Right atrium auricular region (tissue), 2 donors: ENCODE measurements at regions not wholly inside any gene's neighbourhood (a gene's known extent, or its start where the extent isn't known, plus 50 kb on each side); places are given as distances from the start of the nearest gene placed in this dataset.
A peak's percentile ranks its signal among the peaks of the same experiment; 100 is the strongest.

Experiments used
- DNase-seq: peaks from one replicate; pipeline ENCODE4 v3.0.0-alpha.2; 2019; ENCODE audit warnings: low spot score
- H3K27ac ChIP-seq, 2 donors: fragments of 200-600 bp; sonication (generic); 1 replicate in 1 of 2; 2 replicates in 1 of 2; pipeline ENCODE4 v1.5.1; 2016 to 2019
- H3K27me3 ChIP-seq, 2 donors: fragments of 200-600 bp; sonication (generic); one replicate each; pipeline versions ENCODE4 v1.5.1 to v1.6.0; 2017 to 2019
- H3K36me3 ChIP-seq: fragments of 200-600 bp; sonication (generic); one replicate; pipeline ENCODE4 v1.5.1; 2016
- H3K4me1 ChIP-seq, 2 donors: fragments of 200-600 bp; sonication (generic); one replicate each; pipeline versions ENCODE4 v1.5.1 to v1.6.0; 2017 to 2019
- H3K4me3 ChIP-seq, 2 donors: fragments of 200-600 bp; sonication (generic); 1 replicate in 1 of 2; 2 replicates in 1 of 2; pipeline ENCODE4 v1.5.1; 2017 to 2019; ENCODE audit warnings: mild to moderate bottlenecking in 1 of 2, moderate library complexity in 1 of 2
- H3K9me3 ChIP-seq, 2 donors: fragments of 200-600 bp; sonication (generic); one replicate each; pipeline ENCODE4 v1.5.1; 2019
- TF ChIP-seq, protein P1 (sequence below), 2 donors: fragments of 200-600 bp; sonication (generic); IDR thresholded peaks; one replicate each; pipeline ENCODE4 v1.5.1; 2019; ENCODE audit warnings: antibody characterized with exemption in 2 of 2

DNA sequence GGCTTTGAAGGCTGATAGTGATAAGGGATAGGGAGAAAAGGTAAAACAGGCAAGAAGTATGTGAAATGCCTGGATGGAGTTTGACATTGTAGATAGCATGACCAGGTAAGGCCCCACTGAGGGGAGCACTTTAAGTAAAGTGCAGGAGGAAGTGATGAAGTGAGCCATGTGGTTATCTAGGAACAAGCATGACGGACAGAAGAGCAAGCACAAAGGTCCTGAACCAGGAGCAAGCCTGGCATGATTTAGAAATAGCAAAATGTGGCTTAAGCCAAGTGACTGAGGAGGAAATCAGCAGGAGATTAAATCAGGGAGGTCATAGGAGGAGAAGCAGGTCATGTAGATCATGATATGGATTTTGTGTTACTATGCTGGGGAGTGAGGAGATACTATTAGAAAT, 129.2 kb downstream of the GLUL start:
- Histone ChIP-seq H3K36me3 (no peaks in the 10 kb centered on the region), H3K27ac (no peak overlapping the region), H3K4me1 (peaks cover 0 to 33% of the 10 kb centered on the region in 2 donors), H3K9me3 (no peaks in the 10 kb centered on the region), H3K27me3 (no peaks in the 10 kb centered on the region), H3K4me3 (no peak overlapping the region)
- no peak for DNase-seq
- TF ChIP-seq, protein P1, sequence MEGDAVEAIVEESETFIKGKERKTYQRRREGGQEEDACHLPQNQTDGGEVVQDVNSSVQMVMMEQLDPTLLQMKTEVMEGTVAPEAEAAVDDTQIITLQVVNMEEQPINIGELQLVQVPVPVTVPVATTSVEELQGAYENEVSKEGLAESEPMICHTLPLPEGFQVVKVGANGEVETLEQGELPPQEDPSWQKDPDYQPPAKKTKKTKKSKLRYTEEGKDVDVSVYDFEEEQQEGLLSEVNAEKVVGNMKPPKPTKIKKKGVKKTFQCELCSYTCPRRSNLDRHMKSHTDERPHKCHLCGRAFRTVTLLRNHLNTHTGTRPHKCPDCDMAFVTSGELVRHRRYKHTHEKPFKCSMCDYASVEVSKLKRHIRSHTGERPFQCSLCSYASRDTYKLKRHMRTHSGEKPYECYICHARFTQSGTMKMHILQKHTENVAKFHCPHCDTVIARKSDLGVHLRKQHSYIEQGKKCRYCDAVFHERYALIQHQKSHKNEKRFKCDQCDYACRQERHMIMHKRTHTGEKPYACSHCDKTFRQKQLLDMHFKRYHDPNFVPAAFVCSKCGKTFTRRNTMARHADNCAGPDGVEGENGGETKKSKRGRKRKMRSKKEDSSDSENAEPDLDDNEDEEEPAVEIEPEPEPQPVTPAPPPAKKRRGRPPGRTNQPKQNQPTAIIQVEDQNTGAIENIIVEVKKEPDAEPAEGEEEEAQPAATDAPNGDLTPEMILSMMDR (IDR thresholded peaks at IDR 0.05): no peak

DNA sequence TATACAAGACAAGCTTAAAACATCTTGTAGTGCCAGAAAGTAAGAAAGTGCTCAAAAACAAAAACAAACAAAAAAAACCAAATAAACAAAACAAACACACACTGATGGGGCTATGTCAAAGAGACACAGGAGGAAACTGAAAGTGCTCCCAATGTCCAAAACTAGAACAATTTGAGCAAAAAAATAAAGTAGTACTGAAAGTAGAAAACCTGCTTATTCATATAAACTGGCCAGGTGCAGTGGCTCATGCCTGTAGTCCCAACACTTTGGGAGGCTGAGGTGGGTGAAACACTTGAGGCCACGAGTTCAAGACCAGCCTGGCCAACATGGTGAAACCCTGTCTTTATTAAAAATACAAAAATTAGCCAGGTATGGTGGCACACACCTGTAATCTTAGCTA, 129.9 kb downstream of the GLUL start:
- no peak for DNase-seq
- Histone ChIP-seq H3K9me3 (no peaks in the 10 kb centered on the region), H3K27me3 (no peaks in the 10 kb centered on the region), H3K36me3 (no peaks in the 10 kb centered on the region), H3K4me3 (no peak overlapping the region), H3K27ac (no peak overlapping the region), H3K4me1 (peaks cover 0 to 33% of the 10 kb centered on the region in 2 donors)
- TF ChIP-seq, protein P1 (IDR thresholded peaks at IDR 0.05): no peak

DNA sequence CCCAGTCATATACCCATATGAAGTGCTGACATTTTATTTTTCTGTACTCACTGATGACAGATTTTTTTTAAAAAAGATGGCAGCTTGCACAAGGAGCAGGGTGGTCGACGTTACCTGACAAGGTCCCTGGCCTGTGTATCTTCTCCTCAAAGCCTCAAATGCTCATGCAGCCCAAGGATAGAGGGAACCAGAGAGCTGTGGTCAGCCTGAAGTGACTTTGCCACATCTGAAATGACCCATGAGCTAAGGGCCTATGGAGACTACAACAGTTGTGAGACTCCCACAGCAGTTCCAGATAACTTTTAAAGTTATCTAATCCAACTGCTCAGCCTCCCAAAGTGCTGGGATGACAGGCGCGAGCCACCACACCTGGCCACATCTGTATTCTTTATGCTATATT, 131.1 kb downstream of the GLUL start:
- Histone ChIP-seq H3K9me3 (no peaks in the 10 kb centered on the region), H3K27me3 (no peaks in the 10 kb centered on the region), H3K4me1 (peaks cover 0 to 33% of the 10 kb centered on the region in 2 donors), H3K27ac (no peak overlapping the region), H3K36me3 (no peaks in the 10 kb centered on the region), H3K4me3 (no peak overlapping the region)
- TF ChIP-seq, protein P1 (IDR thresholded peaks at IDR 0.05): no peak
- no peak for DNase-seq

DNA sequence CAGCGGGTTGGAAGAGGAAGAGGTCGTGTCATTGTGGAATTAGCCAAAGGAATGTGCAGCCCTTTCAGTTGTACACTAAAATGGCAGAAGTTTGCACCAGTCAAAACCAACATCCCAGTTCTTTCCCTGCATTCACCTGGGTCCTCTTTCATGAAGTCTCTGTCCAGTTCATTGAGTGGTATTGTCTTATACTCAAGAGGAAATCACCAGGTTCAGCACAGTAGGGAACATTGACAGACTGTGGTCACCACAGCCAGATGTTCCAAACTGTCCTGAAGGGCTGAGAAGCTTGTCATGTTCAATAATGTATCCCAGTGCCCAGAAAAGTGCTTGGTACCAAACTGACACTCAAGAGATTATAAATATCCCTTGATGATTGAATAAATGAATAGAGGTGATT, 131.6 kb downstream of the GLUL start:
- DNase-seq: no peak

DNA sequence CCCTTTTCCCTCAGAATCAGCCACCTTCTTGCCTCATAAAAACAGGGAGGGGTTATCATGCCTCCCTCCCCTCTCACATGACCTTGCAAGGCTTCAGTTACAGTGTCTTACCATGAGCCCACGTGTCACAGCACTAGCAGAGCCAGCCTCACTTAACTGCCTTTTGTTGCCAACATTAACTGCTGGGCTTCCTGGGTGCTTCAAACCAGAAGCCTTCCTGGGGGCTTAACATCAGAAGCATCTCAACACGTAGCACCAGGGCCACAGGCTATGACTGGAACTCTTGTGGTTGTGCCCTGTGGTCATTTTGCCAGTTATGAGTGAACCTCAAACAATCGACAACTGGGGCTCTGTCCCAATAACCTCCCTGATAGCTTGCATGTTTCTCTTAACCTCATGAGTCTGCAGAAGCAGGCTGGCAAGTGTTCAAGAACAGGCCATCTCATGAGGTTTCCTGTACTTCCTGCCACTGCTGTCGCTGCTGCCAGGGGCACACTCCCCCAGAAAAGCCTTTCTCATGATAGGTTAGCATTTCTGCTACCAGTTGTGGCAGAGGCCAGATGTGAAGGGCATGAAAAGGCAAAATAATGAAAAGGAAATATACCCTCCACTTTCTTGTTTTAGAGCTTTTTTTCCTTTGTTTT, 132.2 kb downstream of the GLUL start:
- Histone ChIP-seq H3K27ac (peak overlapping the region; percentile 58 to 72), H3K9me3 (no peaks in the 10 kb centered on the region), H3K4me1 (peaks cover 0 to 33% of the 10 kb centered on the region in 2 donors), H3K36me3 (no peaks in the 10 kb centered on the region), H3K27me3 (no peaks in the 10 kb centered on the region), H3K4me3 (no peak overlapping the region)
- peak; percentile 68 for DNase-seq
- TF ChIP-seq, protein P1 (IDR thresholded peaks at IDR 0.05): no peak

More for the DNA sequence above, 131.6 kb downstream of the GLUL start:
- Histone ChIP-seq H3K36me3 (no peaks in the 10 kb centered on the region), H3K27ac (peak overlapping the region; percentile 58 to 72), H3K4me1 (peaks cover 0 to 33% of the 10 kb centered on the region in 2 donors), H3K9me3 (no peaks in the 10 kb centered on the region), H3K27me3 (no peaks in the 10 kb centered on the region), H3K4me3 (no peak overlapping the region)
- TF ChIP-seq, protein P1 (IDR thresholded peaks at IDR 0.05): no peak
